SK-N-SH (cell line): ENCODE measurements at regions not wholly inside any gene's neighbourhood (a gene's known extent, or its start where the extent isn't known, plus 50 kb on each side); places are given as distances from the start of the nearest gene placed in this dataset.

Source experiments
- CTCF ChIA-PET: fragments of 300-600, 350-600 bp; formaldehyde crosslinking; extraction: SDS; loops from one replicate; lab custom pipeline; 2021; lab: Yijun Ruan, JAX
- POLR2A ChIA-PET: fragments of 350-600 bp; sonication (Branson Sonifier 250); formaldehyde crosslinking; extraction: SDS; loops from one replicate; lab custom pipeline; 2020; ENCODE audit warnings: antibody characterized with exemption, inconsistent platforms; lab: Yijun Ruan, JAX
- DNase-seq: peaks from one replicate; pipeline ENCODE4 v3.0.0; 2012
- H2AFZ ChIP-seq: fragments of 200-600 bp; sonication (generic); 2 replicates; pipeline ENCODE4 v1.8.1; 2016; ENCODE audit warnings: antibody characterized with exemption, mild to moderate bottlenecking, low read depth
- H3F3A ChIP-seq: fragments of 200-600 bp; sonication (generic); replicated peaks from 2 replicates; pipeline ENCODE3; 2016; ENCODE audit warnings: antibody characterized with exemption, mild to moderate bottlenecking; ENCODE audit not compliant: insufficient read depth
- H3K27ac ChIP-seq, 2 experiments: fragments of 200-500 bp in 1 of 2; fragments of 200-600 bp in 1 of 2; sonication (Bioruptor generic) in 1 of 2; sonication (generic), shearing (Covaris generic) in 1 of 2; 2 replicates each; pipeline versions ENCODE4 v1.5.1 to v1.6.1; 2014 to 2016; ENCODE audit warnings: low read depth in 2 of 2, inconsistent platforms in 1 of 2, low read length in 1 of 2, mild to moderate bottlenecking in 1 of 2, mixed read lengths in 1 of 2
- H3K27me3 ChIP-seq: fragments of 200-600 bp; sonication (generic), shearing (Covaris generic); 2 replicates; pipeline ENCODE4 v1.6.1; 2016; ENCODE audit warnings: mixed run types; ENCODE audit not compliant: insufficient read depth
- H3K36me3 ChIP-seq, 2 experiments: fragments of 200-500 bp in 1 of 2; fragments of 200-600 bp in 1 of 2; sonication (Bioruptor generic) in 1 of 2; sonication (generic) in 1 of 2; replicated peaks in 1 of 2; 2 replicates each; pipeline versions ENCODE3 to v1.5.1; 2014 to 2016; ENCODE audit warnings: low read length in 1 of 2, mild to moderate bottlenecking in 1 of 2; ENCODE audit not compliant: insufficient read depth in 2 of 2, control insufficient read depth in 1 of 2
- H3K4me1 ChIP-seq, 2 experiments: fragments of 200-500 bp in 1 of 2; fragments of 200-600 bp in 1 of 2; sonication (Bioruptor generic) in 1 of 2; sonication (generic), shearing (Covaris generic) in 1 of 2; 2 replicates each; pipeline versions ENCODE4 v1.5.1 to v1.6.1; 2014 to 2016; ENCODE audit warnings: low read depth in 1 of 2, low read length in 1 of 2, mixed run types in 1 of 2; ENCODE audit not compliant: insufficient read depth in 2 of 2, control insufficient read depth in 1 of 2
- H3K4me2 ChIP-seq: fragments of 200-600 bp; sonication (generic), shearing (Covaris generic); 2 replicates; pipeline ENCODE4 v1.6.1; 2017; ENCODE audit warnings: mixed run types
- H3K4me3 ChIP-seq, 2 experiments: fragments of 200-500 bp in 1 of 2; fragments of 200-600 bp in 1 of 2; sonication (Bioruptor generic) in 1 of 2; sonication (generic), shearing (Covaris generic) in 1 of 2; 2 replicates each; pipeline versions ENCODE4 v1.5.1 to v1.8.1; 2014 to 2016; ENCODE audit warnings: low read depth in 2 of 2, inconsistent platforms in 1 of 2, low read length in 1 of 2, mild to moderate bottlenecking in 1 of 2, mixed read lengths in 1 of 2, moderate library complexity in 1 of 2
- H3K79me2 ChIP-seq: fragments of 200-600 bp; sonication (generic); 2 replicates; pipeline ENCODE4 v1.8.1; 2017; ENCODE audit warnings: mild to moderate bottlenecking; ENCODE audit not compliant: insufficient read depth
- H3K9ac ChIP-seq: fragments of 200-600 bp; sonication (generic); 2 replicates; pipeline ENCODE4 v1.6.1; 2017; ENCODE audit warnings: mixed run types
- H3K9me2 ChIP-seq: fragments of 200-600 bp; sonication (generic); 2 replicates; pipeline ENCODE4 v1.6.1; 2017; ENCODE audit warnings: mixed run types
- H3K9me3 ChIP-seq: fragments of 200-600 bp; sonication (generic); 2 replicates; pipeline ENCODE4 v1.6.1; 2017; ENCODE audit warnings: mixed run types, mild to moderate bottlenecking, moderate library complexity
- H4K20me1 ChIP-seq: fragments of 200-600 bp; sonication (generic); 2 replicates; pipeline ENCODE4 v1.6.1; 2017; ENCODE audit warnings: mild to moderate bottlenecking, mixed run types; ENCODE audit not compliant: insufficient read depth
- EP300 ChIP-seq, 2 experiments: IDR thresholded peaks; 2 replicates each; pipeline versions ENCODE4 v1.4.0 to v1.6.1; 2012; ENCODE audit warnings: borderline replicate concordance in 1 of 2, low read depth in 1 of 2, low read length in 1 of 2
- FOSL2 ChIP-seq: IDR thresholded peaks from 2 replicates; pipeline ENCODE4 v1.4.0; 2012; ENCODE audit warnings: low read depth, mild to moderate bottlenecking, moderate library complexity, borderline replicate concordance
- FOXJ3 ChIP-seq: sonication (generic); formaldehyde crosslinking; IDR thresholded peaks from 2 replicates; pipeline ENCODE4 v1.5.1; 2020; ENCODE audit warnings: mild to moderate bottlenecking, missing genetic modification reagents
- GABPA ChIP-seq: IDR thresholded peaks from 2 replicates; pipeline ENCODE4 v1.4.0; 2012; ENCODE audit warnings: low read depth, mild to moderate bottlenecking
- GATA2 ChIP-seq: sonication (generic); formaldehyde crosslinking; IDR thresholded peaks from 2 replicates; pipeline ENCODE4 v1.5.0; 2020; ENCODE audit warnings: mild to moderate bottlenecking, missing genetic modification reagents
- JUND ChIP-seq: IDR thresholded peaks from 2 replicates; pipeline ENCODE4 v1.4.0; 2012
- MXI1 ChIP-seq: IDR thresholded peaks from 2 replicates; pipeline ENCODE4 v1.6.1; 2012; ENCODE audit warnings: mild to moderate bottlenecking, low read depth, low read length, improper control_type of control experiment
- POLR2AphosphoS5 ChIP-seq: IDR thresholded peaks from 2 replicates; pipeline ENCODE4 v1.6.1; 2012; ENCODE audit warnings: low read depth, low read length
- RAD21 ChIP-seq: IDR thresholded peaks from 2 replicates; pipeline ENCODE4 v1.6.1; 2012; ENCODE audit warnings: mild to moderate bottlenecking, low read length
- RFX5 ChIP-seq: IDR thresholded peaks from 2 replicates; pipeline ENCODE4 v1.6.1; 2012; ENCODE audit warnings: mild to moderate bottlenecking, improper control_type of control experiment, low read length
- SMC3 ChIP-seq: IDR thresholded peaks from 2 replicates; pipeline ENCODE4 v1.6.1; 2012; ENCODE audit warnings: low read depth, low read length, improper control_type of control experiment
- TCF12 ChIP-seq: IDR thresholded peaks from 2 replicates; pipeline ENCODE4 v1.4.0; 2012
- TEAD4 ChIP-seq: IDR thresholded peaks from 2 replicates; pipeline ENCODE4 v1.4.0; 2012; ENCODE audit warnings: mild to moderate bottlenecking, borderline replicate concordance; ENCODE audit not compliant: insufficient read depth
- YY1 ChIP-seq: IDR thresholded peaks from 2 replicates; pipeline ENCODE4 v1.4.0; 2012; ENCODE audit warnings: low read depth, mild to moderate bottlenecking
- WGBS: methylation state at CpG from one replicate; pipeline ENCODE4 v1.1.6; 2017; ENCODE audit warnings: low lambda C conversion rate; 5-methylcytosine and 5-hydroxymethylcytosine counted together
- TF ChIP-seq, protein P1 (sequence below): fragments of 150-350 bp; IDR thresholded peaks from 2 replicates; pipeline ENCODE4 v1.6.1; 2017; ENCODE audit warnings: antibody characterized with exemption, low read length, low read depth, borderline replicate concordance
- TF ChIP-seq, protein P2 (sequence below): IDR thresholded peaks from 2 replicates; pipeline ENCODE4 v1.4.0; 2012; ENCODE audit warnings: low read depth
- TF ChIP-seq, protein P3 (sequence below): IDR thresholded peaks from 2 replicates; pipeline ENCODE4; 2012
- TF ChIP-seq, protein P4 (sequence below): fragments of 150-350 bp; IDR thresholded peaks from 2 replicates; pipeline ENCODE4 v1.6.1; 2016; ENCODE audit warnings: mild to moderate bottlenecking, low read depth, low read length

DNA sequence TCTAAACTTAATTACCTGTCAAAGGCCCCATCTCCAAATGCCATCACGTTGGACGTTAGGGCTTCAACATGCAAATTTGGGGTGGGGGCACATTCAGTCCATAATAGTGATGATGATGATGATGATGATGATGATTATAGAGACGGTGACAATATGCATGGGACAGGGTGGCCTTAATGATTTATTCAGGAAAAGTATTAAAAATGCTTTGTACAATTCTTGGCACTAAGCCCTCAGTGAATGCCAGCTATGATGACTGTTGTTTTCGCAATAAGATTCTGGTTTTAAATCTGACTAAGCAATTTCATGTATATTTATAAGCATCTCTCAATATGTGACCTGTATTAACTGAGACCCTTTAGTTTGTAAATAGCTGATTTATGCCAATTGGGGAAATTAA is 106.3 kb downstream of the C16orf95 start (continued):
- no peak for TF ChIP-seq RAD21
- TF ChIP-seq, protein P1, sequence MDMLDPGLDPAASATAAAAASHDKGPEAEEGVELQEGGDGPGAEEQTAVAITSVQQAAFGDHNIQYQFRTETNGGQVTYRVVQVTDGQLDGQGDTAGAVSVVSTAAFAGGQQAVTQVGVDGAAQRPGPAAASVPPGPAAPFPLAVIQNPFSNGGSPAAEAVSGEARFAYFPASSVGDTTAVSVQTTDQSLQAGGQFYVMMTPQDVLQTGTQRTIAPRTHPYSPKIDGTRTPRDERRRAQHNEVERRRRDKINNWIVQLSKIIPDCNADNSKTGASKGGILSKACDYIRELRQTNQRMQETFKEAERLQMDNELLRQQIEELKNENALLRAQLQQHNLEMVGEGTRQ, result no peak
- no peak for TF ChIP-seq GATA2 (CRISPR knock-in tag)
- TF ChIP-seq TEAD4, result no peak
- TF ChIP-seq SMC3, result no peak
- TF ChIP-seq FOXJ3 (CRISPR knock-in tag), result no peak

DNA sequence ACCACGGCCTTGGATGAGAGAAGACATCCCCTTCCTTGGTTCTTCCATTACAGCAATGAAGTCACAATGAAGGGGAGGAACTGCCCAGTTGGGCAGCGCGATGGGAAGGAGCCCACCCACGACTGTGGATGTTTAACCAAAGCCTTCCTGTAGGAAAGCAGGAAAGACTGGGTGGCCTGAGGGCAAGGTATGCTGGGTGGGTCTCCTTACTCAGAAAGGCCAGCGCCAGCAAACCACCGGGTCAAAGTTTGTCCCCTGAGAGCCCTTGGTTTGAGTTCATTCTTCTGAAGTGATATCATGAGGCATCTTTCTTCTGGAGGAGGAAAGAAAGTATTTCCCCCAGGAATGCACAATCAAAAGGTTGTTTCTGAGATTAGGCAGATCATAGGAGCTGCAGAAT is 105.2 kb downstream of the C16orf95 start:
- H3K4me1 ChIP-seq, result no peaks in the 10 kb centered on the region; a peak in 1 of 4 replicates
- no peak overlapping the region for H3K9ac ChIP-seq
- no peaks in the 10 kb centered on the region for H3F3A ChIP-seq
- no peaks in the 10 kb centered on the region for H3K36me3 ChIP-seq
- DNase-seq, result no peak
- WGBS, result 21% methylated on average over 5 of the region's 6 CpGs
- no peaks in the 10 kb centered on the region for H4K20me1 ChIP-seq
- H2AFZ ChIP-seq, result no peak overlapping the region
- no peaks in the 10 kb centered on the region; the same call in 1 of the 2 replicates for H3K27me3 ChIP-seq
- no peak for TF ChIP-seq EP300 (IDR thresholded peaks at IDR 0.05; ENCODE audit: borderline replicate concordance in 1 of 2, low read depth in 1 of 2, low read length in 1 of 2)
- no peak for TF ChIP-seq POLR2AphosphoS5
- no peak for TF ChIP-seq JUND
- TF ChIP-seq, protein P2, sequence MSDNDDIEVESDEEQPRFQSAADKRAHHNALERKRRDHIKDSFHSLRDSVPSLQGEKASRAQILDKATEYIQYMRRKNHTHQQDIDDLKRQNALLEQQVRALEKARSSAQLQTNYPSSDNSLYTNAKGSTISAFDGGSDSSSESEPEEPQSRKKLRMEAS, result no peak
- TF ChIP-seq, protein P3, sequence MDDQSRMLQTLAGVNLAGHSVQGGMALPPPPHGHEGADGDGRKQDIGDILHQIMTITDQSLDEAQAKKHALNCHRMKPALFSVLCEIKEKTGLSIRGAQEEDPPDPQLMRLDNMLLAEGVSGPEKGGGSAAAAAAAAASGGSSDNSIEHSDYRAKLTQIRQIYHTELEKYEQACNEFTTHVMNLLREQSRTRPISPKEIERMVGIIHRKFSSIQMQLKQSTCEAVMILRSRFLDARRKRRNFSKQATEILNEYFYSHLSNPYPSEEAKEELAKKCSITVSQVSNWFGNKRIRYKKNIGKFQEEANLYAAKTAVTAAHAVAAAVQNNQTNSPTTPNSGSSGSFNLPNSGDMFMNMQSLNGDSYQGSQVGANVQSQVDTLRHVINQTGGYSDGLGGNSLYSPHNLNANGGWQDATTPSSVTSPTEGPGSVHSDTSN, result no peak
- TF ChIP-seq GABPA, result no peak
- no peak for TF ChIP-seq YY1
- H3K4me3 ChIP-seq, result no peak overlapping the region
- H3K9me3 ChIP-seq, result no peaks in the 10 kb centered on the region
- no peak overlapping the region for H3K4me2 ChIP-seq
- H3K27ac ChIP-seq, result no peak overlapping the region
- ChIA-PET CTCF (no interaction called here), POLR2A (no interaction called here)
- no peaks in the 10 kb centered on the region for H3K79me2 ChIP-seq
- no peaks in the 10 kb centered on the region for H3K9me2 ChIP-seq

DNA sequence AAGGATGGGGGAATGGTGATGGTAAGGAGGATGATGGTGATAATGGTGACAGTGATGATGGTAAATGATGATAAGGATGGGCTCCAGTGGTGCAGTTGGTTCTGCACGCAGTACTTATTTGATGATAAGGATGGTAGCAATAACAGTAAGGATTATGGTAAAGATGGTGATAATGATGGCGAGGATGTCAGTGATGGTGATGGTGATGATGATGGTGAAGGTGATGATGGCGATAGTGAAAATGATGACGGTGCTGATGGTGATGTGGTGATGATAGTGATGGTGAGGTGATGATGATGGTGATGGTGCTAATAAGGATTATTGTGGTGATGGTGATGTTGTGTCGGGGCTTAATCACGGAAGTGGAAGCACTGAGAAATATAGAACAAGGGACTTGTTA is 103.7 kb downstream of the C16orf95 start:
- H3K27me3 ChIP-seq, result no peaks in the 10 kb centered on the region; the same call in 1 of the 2 replicates
- no peak overlapping the region for H3K4me3 ChIP-seq
- no peaks in the 10 kb centered on the region for H3K79me2 ChIP-seq
- no peaks in the 10 kb centered on the region for H4K20me1 ChIP-seq
- H3K4me2 ChIP-seq, result no peak overlapping the region
- TF ChIP-seq GABPA (no peak), TCF12 (no peak), RFX5 (no peak), MXI1 (no peak), FOSL2 (no peak)
- TF ChIP-seq, protein P4, sequence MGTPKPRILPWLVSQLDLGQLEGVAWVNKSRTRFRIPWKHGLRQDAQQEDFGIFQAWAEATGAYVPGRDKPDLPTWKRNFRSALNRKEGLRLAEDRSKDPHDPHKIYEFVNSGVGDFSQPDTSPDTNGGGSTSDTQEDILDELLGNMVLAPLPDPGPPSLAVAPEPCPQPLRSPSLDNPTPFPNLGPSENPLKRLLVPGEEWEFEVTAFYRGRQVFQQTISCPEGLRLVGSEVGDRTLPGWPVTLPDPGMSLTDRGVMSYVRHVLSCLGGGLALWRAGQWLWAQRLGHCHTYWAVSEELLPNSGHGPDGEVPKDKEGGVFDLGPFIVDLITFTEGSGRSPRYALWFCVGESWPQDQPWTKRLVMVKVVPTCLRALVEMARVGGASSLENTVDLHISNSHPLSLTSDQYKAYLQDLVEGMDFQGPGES, result no peak
- TF ChIP-seq, all 33 proteins: peak for 0
- ChIA-PET POLR2A (no interaction called here), CTCF (interaction anchor here (4.5 kb wide), 1 partner anchor 11 kb away, joined by 18 read pairs; no protein-coding TSS in a partner anchor)
- Histone ChIP-seq H3K9ac (no peak overlapping the region), H3K4me1 (no peaks in the 10 kb centered on the region), H2AFZ (no peak overlapping the region), H3K27ac (no peak overlapping the region), H3K9me2 (no peaks in the 10 kb centered on the region), H3F3A (no peaks in the 10 kb centered on the region), H3K36me3 (no peaks in the 10 kb centered on the region), H3K9me3 (no peaks in the 10 kb centered on the region)
- DNase-seq, result no peak
- 43% methylated on average over 6 of the region's 6 CpGs for WGBS
